Left lung (tissue), 4 donors: ENCODE measurements at regions not wholly inside any gene's neighbourhood (a gene's known extent, or its start where the extent isn't known, plus 50 kb on each side); places are given as distances from the start of the nearest gene placed in this dataset.
"Not testable (repeated sequence)": the region's sequence is repeated elsewhere in the genome, so short reads cannot be mapped to it uniquely, and the experiment has no call there.

Source experiments
- ATAC-seq: fragments of 200-7000 bp; cut with Tn5 transposase; one replicate; pipeline ENCODE4 v1.9.1; 2020; ENCODE audit warnings: moderate library complexity
- DNase-seq, 4 donors: peaks; one replicate each; pipeline ENCODE4 v3.0.0-alpha.2; 2013 to 2020
- H3K27ac ChIP-seq, 2 donors: fragments of 200-600 bp; sonication (generic) in 1 of 2; one replicate each; pipeline versions ENCODE4 v1.5.0 to v1.8.0; 2020 to 2021
- H3K27me3 ChIP-seq, 2 donors: fragments of 200-600 bp; sonication (generic) in 1 of 2; one replicate each; pipeline versions ENCODE4 v1.5.0 to v1.8.0; 2020 to 2021
- H3K36me3 ChIP-seq, 2 donors: fragments of 200-600 bp; sonication (generic) in 1 of 2; one replicate each; pipeline versions ENCODE4 v1.5.0 to v1.8.0; 2020 to 2021
- H3K4me1 ChIP-seq, 2 donors: fragments of 200-600 bp; one replicate each; pipeline ENCODE4 v1.8.0; 2021
- H3K4me3 ChIP-seq, 2 donors: fragments of 200-600 bp; sonication (generic) in 1 of 2; one replicate each; pipeline versions ENCODE4 v1.5.0 to v1.8.0; 2020 to 2021; ENCODE audit warnings: mild to moderate bottlenecking in 1 of 2
- H3K9me3 ChIP-seq, 2 donors: fragments of 200-600 bp; sonication (generic) in 1 of 2; one replicate each; pipeline versions ENCODE4 v1.5.0 to v1.8.0; 2020 to 2021
- CTCF ChIP-seq, 2 donors: fragments of 200-600 bp; sonication (generic) in 1 of 2; IDR thresholded peaks; one replicate each; pipeline versions ENCODE4 v1.5.0 to v1.8.0; 2021; ENCODE audit warnings: antibody characterized with exemption in 2 of 2
- intact Hi-C, 2 donors: fragments of 100-400 bp; cut with DNase I; formaldehyde crosslinking; loops; one replicate each; pipeline versions ENCODE4 v1.11.2 to v1.14.2; 2022
- donor health status: DM: no; HTN: yes; CAD: no.
- donor health status: DM: no; HTN: no; CAD: no.

- DNase-seq, result no peak
- Histone ChIP-seq H3K9me3 (peaks cover 0 to 7% of the 10 kb centered on the region in 2 donors), H3K36me3 (no peaks in the 10 kb centered on the region), H3K27ac (no peak overlapping the region), H3K4me3 (no peak overlapping the region), H3K4me1 (no peaks in the 10 kb centered on the region), H3K27me3 (no peaks in the 10 kb centered on the region)
- TF ChIP-seq CTCF (IDR thresholded peaks at IDR 0.05), result no peak
- intact Hi-C loops, result no loop called here
- ATAC-seq, result no peak
Measured at GRCh38 chr5:166786889-166787288, 1504.6 kb upstream of the WWC1 start.

DNA sequence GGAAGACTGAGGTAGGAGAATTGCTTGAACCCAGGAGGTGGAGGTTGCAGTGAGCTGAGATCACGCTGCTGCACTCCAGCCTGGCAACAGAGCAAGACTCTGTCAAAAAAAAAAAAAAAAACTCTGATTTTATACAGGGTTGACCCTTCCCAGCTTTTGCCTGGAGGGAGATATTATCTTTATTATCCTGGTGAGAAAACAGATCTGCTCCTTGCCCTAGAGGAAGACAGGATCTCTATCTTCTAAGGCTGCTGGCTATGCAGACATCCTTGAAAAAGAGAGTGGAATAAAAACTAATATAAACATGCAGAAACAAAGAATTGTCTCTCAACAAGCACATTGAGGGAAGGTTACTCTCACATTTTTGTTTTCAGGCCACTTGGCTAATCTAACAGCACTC, 1503.4 kb upstream of the WWC1 start:
- H3K4me3 ChIP-seq, result no peak overlapping the region
- ATAC-seq (no peak), DNase-seq (no peak)
- H3K27me3 ChIP-seq, result no peaks in the 10 kb centered on the region
- intact Hi-C loops, result no loop called here
- TF ChIP-seq CTCF (IDR thresholded peaks at IDR 0.05), result no peak
- H3K9me3 ChIP-seq, result peaks cover 0 to 7% of the 10 kb centered on the region in 2 donors
- no peak overlapping the region for H3K27ac ChIP-seq
- no peaks in the 10 kb centered on the region for H3K36me3 ChIP-seq
- no peaks in the 10 kb centered on the region for H3K4me1 ChIP-seq

GRCh38 chr5:166795756-166796155, 1495.7 kb upstream of the WWC1 start:
- DNase-seq (no peak), ATAC-seq (no peak)
- H3K4me1 ChIP-seq, result no peaks in the 10 kb centered on the region
- no peak overlapping the region for H3K4me3 ChIP-seq
- no peak overlapping the region for H3K27ac ChIP-seq
- H3K36me3 ChIP-seq, result no peaks in the 10 kb centered on the region
- intact Hi-C loops, result no loop called here
- H3K27me3 ChIP-seq, result no peaks in the 10 kb centered on the region
- TF ChIP-seq CTCF (IDR thresholded peaks at IDR 0.05), result no peak
- peaks cover 0 to 13% of the 10 kb centered on the region in 2 donors for H3K9me3 ChIP-seq

GRCh38 chr5:166803058-166803457, 1488.4 kb upstream of the WWC1 start:
- H3K36me3 ChIP-seq, result no peaks in the 10 kb centered on the region
- DNase-seq (no peak), ATAC-seq (no peak)
- H3K27me3 ChIP-seq, result no peaks in the 10 kb centered on the region
- TF ChIP-seq CTCF (IDR thresholded peaks at IDR 0.05), result no peak
- intact Hi-C loops, result no loop called here
- no peak overlapping the region for H3K4me3 ChIP-seq
- no peaks in the 10 kb centered on the region for H3K4me1 ChIP-seq
- H3K27ac ChIP-seq, result no peak overlapping the region
- peaks cover 0 to 17% of the 10 kb centered on the region in 2 donors for H3K9me3 ChIP-seq

GRCh38 chr5:166804223-166804622, 1487.2 kb upstream of the WWC1 start:
- H3K4me1 ChIP-seq, H3K4me3 ChIP-seq, ATAC-seq, intact Hi-C loops, H3K36me3 ChIP-seq, H3K27ac ChIP-seq, DNase-seq, H3K27me3 ChIP-seq: not testable (repeated sequence)
- peaks cover 0 to 12% of the 10 kb centered on the region in 2 donors for H3K9me3 ChIP-seq

- intact Hi-C loops, H3K36me3 ChIP-seq, H3K4me1 ChIP-seq, DNase-seq, ATAC-seq, H3K27me3 ChIP-seq, H3K4me3 ChIP-seq, H3K27ac ChIP-seq: not testable (repeated sequence)
- peaks cover 0 to 12% of the 10 kb centered on the region in 2 donors for H3K9me3 ChIP-seq
Measured at GRCh38 chr5:166804693-166805092, 1486.8 kb upstream of the WWC1 start.

DNA sequence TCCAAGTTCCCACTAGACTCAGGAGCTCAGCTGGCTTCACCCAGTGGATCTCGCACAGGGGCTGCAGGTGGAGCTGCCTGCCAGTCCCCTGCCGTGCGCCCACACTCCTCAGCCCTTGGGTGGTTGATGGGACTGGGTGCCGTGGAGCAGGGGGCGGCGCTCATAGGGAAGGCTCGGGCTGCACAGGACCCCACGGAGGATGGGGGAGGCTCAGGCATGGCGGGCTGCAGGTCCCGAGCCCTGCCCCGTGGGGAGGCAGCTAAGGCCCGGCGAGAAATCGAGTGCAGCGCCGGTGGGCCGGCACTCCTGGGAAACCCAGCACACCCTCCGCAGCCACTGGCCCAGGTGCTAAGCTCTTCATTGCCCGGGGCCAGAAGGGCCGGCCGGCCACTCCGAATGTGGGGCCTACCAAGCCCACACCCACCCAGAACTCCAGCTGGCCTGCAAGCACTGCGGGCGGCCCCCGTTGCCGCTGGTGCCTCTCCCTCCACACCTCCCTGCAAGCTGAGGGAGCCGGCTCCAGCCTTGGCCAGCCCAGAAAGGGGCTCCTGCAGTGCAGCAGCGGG, 1481.3 kb upstream of the WWC1 start:
- H3K9me3 ChIP-seq, result peaks cover 0 to 33% of the 10 kb centered on the region in 2 donors
- H3K4me3 ChIP-seq, DNase-seq, H3K27me3 ChIP-seq, H3K27ac ChIP-seq, ATAC-seq, H3K36me3 ChIP-seq, H3K4me1 ChIP-seq, intact Hi-C loops: not testable (repeated sequence)
